NCI-H2196 (cell line): ENCODE measurements at regions not wholly inside any gene's neighbourhood (a gene's known extent, or its start where the extent isn't known, plus 50 kb on each side); places are given as distances from the start of the nearest gene placed in this dataset.
"Not testable (repeated sequence)": the region's sequence is repeated elsewhere in the genome, so short reads cannot be mapped to it uniquely, and the experiment has no call there.

Source experiments
- DNase-seq: peaks from one replicate; lab custom pipeline; 2025; ENCODE audit not compliant: unreplicated experiment; lab: John Stamatoyannopoulos, UW

DNA sequence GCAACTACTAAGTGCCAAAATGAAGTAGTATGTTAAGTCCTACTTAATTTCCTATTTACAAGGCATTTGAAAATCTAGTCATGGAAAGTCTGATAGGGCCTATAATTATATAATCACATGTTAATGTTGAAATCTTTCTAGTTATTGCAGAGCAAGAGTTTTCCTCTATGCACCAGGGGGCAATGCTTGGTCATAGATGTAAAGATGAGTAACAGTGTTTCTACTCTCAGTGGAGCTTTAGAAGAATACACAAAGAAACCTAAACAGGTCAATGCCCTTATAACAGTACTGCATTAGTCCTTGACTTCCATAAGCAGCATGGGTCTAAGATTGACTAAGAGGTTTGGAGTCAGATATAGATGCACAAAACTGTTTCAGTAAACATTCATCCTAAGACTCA lies 218.7 kb downstream of the KCTD12 start:
- no peak for DNase-seq

DNA sequence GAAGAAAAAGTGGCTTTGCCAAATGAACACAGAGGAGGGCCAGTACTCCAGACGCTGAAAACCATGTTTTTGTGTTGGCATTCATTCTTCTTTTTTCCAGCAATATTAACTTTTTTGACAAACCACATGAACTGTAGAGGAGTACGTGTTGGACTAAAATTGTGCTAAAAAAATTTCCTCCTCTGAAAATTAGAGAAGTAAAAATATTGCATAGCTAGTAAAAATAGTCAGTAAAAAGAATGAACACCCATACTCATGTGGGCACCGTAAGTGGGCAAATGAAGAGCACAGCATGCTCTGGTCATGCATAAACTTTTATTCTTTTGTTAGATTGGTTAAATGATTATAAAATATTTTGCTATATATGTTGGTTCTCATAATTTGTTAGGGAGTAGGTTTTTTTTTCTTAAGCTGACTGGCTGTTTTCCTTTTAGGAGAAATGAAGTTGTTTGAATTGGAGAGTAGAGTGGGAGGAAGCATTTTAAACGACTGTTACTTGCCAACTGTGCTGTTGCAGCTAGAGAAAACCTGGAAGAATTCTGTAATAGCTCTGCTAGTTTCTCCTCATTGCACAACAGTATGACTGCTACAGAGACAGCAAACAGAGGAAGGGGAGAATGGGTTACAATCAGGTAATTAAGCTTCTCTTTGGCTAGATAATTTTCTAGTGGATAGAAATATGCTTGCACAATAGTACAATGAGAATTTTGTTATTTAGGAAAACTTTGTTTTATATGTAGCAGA lies 222.4 kb downstream of the KCTD12 start:
- no peak for DNase-seq

DNA sequence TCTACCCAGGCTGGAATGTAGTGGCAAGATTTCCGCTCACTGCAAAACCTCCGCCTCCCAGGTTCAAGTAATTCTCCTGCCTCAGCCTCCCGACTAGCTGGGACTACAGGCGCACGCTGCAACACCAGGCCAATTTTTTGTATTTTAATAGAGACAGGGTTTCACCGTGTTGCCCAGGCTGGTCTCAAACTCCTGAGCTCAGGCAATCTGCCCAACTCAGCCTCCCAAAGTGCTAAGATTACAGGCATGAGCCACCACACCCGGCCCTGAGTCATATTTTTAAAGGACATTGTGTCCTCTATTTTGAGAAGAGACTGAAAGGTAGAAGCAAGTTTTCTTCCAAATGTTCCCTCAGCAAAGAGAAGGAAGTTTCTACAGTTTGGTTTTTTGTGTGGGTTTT lies 227.1 kb downstream of the KCTD12 start:
- DNase-seq = not testable (repeated sequence)

DNA sequence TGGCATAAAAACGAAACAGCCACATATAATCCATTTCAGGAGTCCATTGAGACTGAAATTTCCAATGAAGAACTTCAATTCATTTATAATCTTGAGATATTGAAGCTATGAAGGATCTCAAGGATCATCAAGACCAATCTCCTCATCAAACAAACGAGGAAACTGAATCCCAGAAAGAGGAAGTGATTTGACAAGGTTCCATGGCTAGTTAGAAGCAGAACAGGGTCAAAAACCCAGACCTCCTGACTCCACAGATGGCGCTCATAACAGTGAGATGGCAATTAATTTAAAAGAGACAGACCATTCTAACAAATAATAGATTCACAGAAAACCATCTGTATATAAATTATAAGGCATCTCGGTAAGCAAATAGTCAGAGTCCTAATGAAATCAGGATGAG lies 229.7 kb downstream of the KCTD12 start:
- no peak for DNase-seq

DNA sequence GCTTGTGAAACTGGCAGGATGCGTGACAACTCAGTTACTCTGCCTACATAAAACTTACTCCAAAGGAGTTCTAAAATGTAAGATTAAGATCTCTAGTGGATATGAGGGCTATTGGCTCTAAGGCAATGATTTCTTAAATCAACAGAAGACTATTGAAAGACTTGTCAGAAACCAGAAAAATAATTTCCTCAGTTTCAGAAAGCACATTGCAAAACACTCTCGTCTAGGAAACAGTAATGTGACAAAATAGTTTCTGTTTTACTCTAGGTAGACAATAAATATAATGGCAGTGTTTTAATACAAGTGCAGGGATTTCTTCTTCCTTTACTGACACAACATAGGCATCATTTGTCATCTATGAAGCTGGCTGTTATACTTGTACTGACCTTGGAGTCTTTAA lies 230.1 kb downstream of the KCTD12 start:
- no peak for DNase-seq

DNA sequence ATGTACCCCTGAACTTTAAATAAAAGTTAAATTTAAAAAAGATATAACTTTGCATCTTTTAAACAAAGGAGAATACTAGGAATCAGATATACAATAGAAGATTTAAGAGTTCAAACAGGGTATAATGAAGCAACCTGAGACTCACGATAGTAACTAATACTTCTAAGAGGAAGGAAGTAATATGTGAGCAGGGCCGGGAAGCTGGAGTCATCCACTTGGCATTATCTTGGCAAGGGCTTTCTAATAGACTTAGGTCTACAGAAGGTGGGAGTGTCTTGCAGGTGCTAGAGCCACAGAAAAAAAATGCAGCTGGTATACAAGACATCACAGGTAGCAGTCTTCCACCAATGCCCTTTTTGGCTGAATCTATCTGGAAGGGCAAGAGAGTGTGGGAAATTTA lies 231.9 kb downstream of the KCTD12 start:
- DNase-seq = no peak

DNA sequence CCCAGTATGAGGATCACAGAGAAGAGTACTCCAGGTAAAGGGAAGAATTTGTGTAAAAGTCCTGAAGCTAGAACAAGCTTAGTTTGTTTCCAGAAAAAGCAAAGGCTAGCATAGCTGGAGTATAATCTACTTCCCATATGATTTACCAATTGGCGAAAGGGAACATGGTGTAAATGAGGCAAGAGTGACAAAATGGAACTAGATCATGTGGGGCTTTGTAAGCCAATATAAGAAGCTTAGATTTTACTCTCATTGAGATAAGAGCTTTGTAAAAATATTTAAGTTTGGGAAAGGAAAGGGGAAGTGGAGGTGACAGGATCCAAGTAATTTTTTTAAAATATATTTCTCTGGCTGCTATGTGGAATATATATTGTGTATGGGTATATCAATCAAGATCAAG lies 234.9 kb downstream of the KCTD12 start:
- DNase-seq = no peak

DNA sequence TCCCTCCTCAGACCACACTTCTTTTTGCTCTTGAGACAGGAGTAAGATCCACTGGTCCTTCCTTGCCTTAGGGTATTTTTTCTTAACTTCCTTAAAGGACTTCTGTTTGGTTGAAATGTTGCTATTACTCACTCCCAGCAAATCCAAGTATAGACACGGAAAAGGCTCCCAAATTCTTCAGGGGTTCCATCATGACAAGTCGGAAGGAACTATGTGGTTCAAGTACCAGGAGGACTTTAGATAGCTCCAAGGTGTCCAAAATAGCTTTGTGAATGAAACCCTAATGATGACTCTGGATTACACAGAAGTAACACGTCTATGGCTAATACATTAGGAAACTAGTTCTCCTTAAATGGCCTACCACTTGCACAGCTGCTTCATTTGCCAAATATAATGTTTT lies 238.7 kb downstream of the KCTD12 start:
- no peak for DNase-seq

DNA sequence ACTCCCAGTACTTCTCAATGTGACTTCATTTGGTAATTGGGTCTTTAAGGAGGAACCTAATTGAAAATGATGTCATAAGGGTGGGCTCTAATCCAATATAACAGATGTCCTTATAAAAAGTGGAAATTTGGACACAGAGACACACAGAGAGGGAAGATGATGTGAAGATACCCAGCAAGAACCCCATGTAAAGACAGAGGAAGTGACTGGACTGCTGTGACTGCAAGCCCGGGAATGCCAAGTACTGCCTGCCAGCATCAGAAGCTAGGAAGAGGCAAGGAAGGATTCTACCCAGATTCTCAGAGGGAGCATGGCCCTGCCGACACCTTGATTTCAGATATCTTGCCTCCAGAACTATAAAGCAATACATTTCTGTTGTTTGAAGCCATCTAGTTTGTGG lies 239.3 kb downstream of the KCTD12 start:
- no peak for DNase-seq

DNA sequence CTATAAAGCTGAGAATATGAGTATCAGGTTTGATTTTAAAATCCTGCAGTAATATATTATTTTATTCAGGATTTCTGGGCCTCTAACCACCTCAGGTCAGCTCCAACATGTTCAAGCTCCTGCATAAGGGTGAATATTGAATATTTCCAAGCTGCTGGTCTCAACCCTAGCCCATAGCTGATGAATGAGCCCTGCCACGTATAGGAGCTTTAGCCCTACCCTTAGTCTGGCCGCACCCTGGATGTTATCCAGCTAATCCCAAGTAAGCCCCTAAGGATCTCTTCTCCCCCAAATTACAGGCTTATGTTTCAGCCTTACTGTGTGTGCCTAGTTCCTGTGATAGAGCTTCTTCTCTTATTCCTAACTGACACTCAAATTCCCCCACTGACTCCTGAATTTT lies 240.6 kb downstream of the KCTD12 start:
- no peak for DNase-seq

DNA sequence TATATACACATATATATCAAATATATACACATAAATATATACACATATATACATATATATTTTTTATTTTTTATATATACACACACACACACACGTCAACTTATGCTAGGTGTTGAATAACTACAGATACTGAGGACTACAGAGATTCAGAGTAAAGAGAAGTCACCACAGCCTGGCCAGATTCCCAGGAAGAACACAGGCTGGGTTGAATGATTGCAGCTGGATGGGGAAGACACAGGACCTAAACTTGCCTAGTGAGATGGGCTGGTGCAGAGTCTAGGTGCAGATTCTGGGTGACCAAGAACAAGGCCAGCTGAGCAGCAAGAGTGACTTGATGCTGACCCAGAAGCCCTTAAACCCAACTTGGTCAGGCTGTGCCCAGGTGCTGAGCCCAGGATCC lies 241.3 kb downstream of the KCTD12 start:
- DNase-seq = no peak

DNA sequence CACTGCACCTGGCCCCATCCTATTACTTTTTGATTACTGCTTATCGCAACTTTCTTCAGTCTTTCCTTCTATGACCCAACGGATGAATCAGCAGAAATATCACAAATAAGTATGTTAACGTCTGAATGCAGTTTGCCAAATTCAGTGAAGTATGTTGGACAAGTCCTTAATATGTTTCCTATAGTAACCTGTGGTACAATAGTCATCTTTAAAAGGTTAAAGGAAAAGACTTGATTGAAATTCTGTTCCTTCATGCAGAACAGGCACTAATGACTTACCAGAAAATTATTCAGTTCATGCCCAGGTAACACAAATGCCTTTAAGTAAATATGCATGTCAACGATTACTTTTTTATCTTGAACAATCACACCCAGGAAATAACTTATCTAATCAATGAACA lies 242.6 kb downstream of the KCTD12 start:
- no peak for DNase-seq

DNA sequence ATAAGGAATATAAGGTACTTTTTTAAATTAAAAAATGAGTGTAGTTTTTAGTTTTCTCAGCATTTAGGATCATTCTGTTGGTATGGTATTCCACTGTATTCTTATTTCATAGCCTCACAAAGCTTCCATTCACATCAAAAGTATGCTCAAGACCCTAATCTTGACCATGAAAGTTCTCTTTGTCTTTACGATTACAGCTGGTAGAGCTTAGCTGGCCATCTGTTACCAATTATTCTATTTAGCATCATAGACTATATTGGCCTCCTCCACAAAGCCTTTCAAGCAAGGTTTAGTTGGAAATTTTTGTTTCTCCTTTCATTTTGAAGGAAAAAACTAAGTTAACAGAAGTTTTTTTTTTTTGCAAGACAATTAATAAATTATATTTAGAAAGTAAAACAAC lies 245.1 kb downstream of the KCTD12 start:
- DNase-seq = no peak

DNA sequence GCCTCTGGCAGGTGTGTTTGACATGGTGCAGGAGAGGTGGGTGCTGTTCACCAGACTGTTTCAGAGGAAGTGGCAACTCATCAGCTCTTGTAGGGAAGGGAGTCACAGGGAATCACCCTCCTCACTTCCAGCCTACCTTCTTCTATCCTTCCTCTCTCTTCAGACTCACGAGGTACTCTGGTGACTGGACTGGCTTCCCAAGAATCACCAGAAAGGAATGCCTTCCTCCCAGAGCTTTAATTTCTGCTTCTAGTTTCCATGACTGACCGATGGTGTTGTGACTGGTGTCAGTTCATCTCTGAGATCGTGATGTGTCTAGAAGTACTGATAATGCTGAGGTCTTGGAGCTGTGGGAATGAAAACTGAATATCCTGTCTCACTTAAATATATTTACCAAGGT lies 247.3 kb downstream of the KCTD12 start:
- DNase-seq = no peak

DNA sequence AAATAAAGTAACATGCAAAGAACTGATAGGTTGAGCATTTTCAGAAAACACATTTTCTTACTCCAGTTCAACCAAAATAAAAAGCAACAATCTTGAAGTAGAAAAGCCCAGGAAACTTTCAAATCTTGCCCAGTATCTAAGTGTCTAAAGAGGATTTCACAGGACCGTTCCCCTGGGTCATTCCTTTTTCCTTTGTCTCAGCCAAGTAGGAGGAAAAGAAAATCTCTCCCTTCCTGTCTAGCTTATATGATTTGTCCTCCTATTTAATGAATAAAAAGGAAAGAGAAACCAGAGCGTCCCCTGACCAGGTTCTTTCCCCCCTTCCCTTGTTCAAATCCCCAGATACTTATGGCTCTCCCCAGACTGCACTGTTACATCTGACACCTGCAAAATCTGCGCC lies 248.0 kb downstream of the KCTD12 start:
- DNase-seq = no peak

DNA sequence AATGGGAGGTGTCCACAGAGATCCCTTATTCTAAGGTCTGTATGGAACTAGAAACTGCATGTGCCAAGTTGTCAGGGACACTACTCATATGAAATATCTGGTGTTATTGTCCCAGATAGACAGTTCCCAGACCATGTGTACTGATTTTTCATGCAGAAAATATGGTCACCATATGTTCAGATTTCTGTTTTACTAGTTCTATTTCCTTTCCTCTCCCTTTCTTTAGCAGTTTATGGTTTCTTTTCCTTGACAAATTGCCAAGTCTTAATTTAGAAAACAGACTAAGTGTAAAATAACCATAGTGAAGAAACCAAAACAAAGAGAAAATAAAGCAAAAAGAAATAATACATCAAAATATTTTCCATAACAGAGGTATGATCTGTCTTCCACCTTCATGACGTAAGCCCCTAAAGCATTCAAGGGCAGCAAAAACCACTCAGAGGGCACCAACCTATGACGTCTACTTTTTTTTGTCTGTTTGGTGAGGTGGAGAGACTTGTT lies 248.5 kb downstream of the KCTD12 start:
- DNase-seq = no peak

DNA sequence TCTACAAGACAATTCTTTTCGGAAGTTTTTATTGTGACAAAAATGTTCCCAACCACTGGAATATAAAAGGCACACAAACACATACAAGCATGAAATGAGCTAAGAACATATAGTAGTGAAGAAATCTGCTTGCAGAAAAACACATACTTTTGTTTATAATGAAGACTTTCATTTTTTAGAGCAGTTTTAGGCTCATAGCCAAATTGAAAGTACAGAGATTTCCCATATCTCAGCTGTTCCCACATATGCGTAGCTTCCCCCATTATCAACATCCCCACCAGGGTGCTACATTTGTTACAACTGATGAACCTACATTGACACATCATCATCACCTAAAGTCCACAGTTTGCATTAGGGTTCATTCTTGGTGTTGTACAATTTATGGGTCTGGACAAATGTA lies 249.4 kb downstream of the KCTD12 start:
- DNase-seq = no peak

DNA sequence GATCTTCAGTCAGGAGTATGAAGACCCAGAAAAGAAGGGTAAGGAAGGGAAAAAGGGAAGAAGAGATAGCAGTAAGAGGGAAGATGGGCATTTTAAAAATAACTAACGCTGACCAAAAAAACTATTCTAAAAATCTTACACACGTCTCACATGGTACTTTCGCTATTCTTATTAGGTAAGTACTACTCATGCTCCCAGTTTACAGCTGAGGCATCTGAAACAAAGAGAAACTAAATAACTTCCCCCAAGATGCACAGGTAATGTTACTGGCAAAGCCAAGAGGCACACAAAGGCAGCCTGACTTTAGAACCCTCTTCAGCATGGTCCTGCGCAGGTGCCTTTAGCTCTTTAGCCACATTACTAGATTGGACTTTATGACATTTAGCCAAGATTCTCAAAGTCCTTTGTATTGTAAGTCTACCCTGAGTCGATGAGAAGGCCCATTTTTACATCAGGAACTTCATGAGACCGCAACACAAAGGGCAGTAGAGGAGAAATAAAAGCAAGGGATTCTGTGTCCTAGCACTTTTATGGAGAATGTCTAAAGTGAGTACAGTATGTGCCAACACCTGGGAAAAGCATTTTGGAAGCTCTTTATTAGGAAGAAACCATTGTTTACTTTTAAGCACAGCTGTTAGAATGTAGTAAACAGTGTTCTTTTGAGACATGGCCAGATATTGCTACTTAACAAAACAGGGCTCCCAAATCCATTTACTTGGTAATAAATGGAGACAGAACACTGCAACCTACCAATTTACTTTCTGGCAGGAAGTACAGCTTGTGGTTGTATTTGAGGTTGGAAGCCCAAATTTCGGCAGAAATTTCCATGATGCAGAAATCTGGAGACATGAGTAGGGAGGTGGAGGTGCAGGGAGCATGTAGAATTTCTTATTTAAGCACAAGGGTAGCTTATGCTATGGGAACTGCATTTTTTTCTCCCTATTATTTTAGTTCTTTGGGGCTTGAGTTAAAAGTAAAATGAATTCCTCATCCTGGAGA lies 250.7 kb downstream of the KCTD12 start:
- no peak for DNase-seq

DNA sequence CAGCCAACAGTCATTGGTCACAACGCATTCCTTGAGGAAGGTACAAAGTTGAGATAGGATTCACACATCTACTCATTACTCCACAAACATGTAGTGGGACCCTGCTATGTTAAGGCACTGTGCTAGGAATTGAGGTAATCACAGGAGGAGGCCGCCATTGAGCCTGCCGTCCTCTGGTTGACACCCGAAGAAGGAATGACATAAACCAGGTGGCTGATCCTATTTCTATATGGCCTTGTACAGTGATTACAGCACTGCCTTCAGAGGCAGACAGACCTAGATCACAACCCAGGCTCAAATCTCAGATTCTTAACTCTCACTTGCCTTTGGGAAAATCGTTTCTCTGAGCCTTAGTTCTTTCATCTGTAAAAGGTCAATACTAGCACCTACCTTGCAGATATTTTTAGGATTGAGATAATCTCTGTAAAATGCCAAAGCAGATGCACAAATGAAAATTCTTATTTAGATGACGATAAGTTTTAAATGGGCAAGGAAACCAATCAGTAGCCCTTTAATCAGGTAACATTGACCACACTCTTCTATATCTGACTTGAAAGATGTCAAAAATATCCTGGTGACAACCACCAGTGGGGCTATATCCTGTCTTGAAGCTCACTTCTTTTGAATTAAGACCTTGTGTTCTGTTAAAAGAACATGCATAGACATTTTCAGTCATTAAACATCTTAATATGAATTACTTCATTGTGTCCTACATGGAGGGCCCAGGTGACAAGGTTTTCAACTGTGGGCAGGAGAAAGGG lies 251.6 kb downstream of the KCTD12 start:
- DNase-seq = no peak

DNA sequence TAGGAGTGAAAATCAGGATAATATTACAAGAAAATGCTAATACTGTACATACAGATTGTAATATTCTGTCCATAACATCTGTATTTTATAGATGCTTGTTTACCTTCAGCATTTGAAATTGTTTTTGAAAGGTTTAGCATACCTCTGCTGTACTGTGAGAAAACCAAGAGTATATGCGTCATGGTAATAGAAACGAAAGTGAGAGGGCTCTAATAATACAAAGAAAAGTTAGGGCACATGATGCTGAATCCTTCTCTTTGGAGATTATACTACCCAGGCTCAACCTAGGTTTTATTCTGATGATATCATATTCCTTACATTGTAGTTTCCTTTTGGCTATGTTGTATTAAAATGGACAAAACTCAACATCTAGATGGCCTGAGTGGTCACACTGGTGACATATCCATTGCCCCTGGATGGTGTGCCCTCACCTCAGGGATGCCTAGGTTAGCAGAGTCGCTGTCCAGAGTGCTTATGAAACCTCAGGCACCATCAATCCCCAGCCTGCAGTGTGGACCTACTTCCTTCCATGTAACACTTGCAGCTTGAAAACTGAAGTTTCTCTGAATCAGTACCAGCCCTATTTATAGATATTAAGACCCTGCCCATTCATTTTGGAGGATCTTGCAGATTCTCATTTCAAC lies 253.7 kb downstream of the KCTD12 start:
- no peak for DNase-seq
